Activated naive CD8-positive, alpha-beta T cell treated with anti-CD3 and anti-CD28 coated beads, Interleukin-2, amount 50 U/mL, for 24 hours (primary cell): ENCODE measurements at regions not wholly inside any gene's neighbourhood (a gene's known extent, or its start where the extent isn't known, plus 50 kb on each side); places are given as distances from the start of the nearest gene placed in this dataset.

ENCODE experiments used
- ATAC-seq: fragments of 150-1000 bp; cut with Tn5 transposase; one replicate; pipeline ENCODE4 v1.10.0; 2021
- DNase-seq: peaks from one replicate; pipeline ENCODE4 v3.0.0; 2021
- H3K27ac Mint-ChIP-seq: one replicate; pipeline ENCODE4 v1.8.0; 2021; ENCODE audit warnings: mild to moderate bottlenecking, mixed read lengths
- H3K27me3 Mint-ChIP-seq: one replicate; pipeline ENCODE4 v1.8.0; 2021; ENCODE audit warnings: mixed read lengths
- H3K36me3 Mint-ChIP-seq: one replicate; pipeline ENCODE4 v1.8.0; 2021; ENCODE audit warnings: low read depth, mixed read lengths
- H3K4me1 Mint-ChIP-seq: one replicate; pipeline ENCODE4 v1.8.0; 2021; ENCODE audit warnings: mixed read lengths
- H3K4me3 Mint-ChIP-seq: one replicate; pipeline ENCODE4 v1.8.0; 2021; ENCODE audit warnings: mild to moderate bottlenecking, moderate library complexity, mixed read lengths
- H3K9me3 Mint-ChIP-seq: one replicate; pipeline ENCODE4 v1.8.0; 2021; ENCODE audit warnings: mixed read lengths

- Mint-ChIP-seq H3K36me3 (no peaks in the 10 kb centered on the region), H3K4me3 (no peak overlapping the region), H3K27ac (no peak overlapping the region), H3K9me3 (no peaks in the 10 kb centered on the region), H3K27me3 (peaks cover 13% of the 10 kb centered on the region), H3K4me1 (no peaks in the 10 kb centered on the region)
- ATAC-seq (no peak), DNase-seq (no peak)
Measured at GRCh38 chr1:63000508-63000907, 216.6 kb downstream of the ATG4C start.

GRCh38 chr1:63004868-63005267, 220.9 kb downstream of the ATG4C start:
- peaks cover 10% of the 10 kb centered on the region for H3K27me3 Mint-ChIP-seq
- ATAC-seq (no peak), DNase-seq (no peak)
- no peak overlapping the region for H3K4me3 Mint-ChIP-seq
- no peak overlapping the region for H3K27ac Mint-ChIP-seq
- H3K36me3 Mint-ChIP-seq, result no peaks in the 10 kb centered on the region
- no peaks in the 10 kb centered on the region for H3K9me3 Mint-ChIP-seq
- H3K4me1 Mint-ChIP-seq, result no peaks in the 10 kb centered on the region

- no peak for DNase-seq
Measured at GRCh38 chr1:63005812-63006211, 221.9 kb downstream of the ATG4C start.

GRCh38 chr1:63009421-63009820, 225.5 kb downstream of the ATG4C start:
- no peaks in the 10 kb centered on the region for H3K36me3 Mint-ChIP-seq
- DNase-seq (no peak), ATAC-seq (no peak)
- H3K4me3 Mint-ChIP-seq, result no peak overlapping the region
- H3K27me3 Mint-ChIP-seq, result peaks cover 3% of the 10 kb centered on the region
- H3K9me3 Mint-ChIP-seq, result no peaks in the 10 kb centered on the region
- H3K4me1 Mint-ChIP-seq, result no peaks in the 10 kb centered on the region
- no peak overlapping the region for H3K27ac Mint-ChIP-seq

More at GRCh38 chr1:63005812-63006211, 221.9 kb downstream of the ATG4C start:
- H3K27me3 Mint-ChIP-seq, result peaks cover 6% of the 10 kb centered on the region
- H3K36me3 Mint-ChIP-seq, result no peaks in the 10 kb centered on the region
- no peaks in the 10 kb centered on the region for H3K9me3 Mint-ChIP-seq
- H3K4me1 Mint-ChIP-seq, result no peaks in the 10 kb centered on the region
- no peak overlapping the region for H3K27ac Mint-ChIP-seq
- no peak overlapping the region for H3K4me3 Mint-ChIP-seq
- peak; percentile 43 for ATAC-seq

- ATAC-seq (no peak), DNase-seq (no peak)
- H3K36me3 Mint-ChIP-seq, result no peaks in the 10 kb centered on the region
- no peak overlapping the region for H3K27ac Mint-ChIP-seq
- no peaks in the 10 kb centered on the region for H3K9me3 Mint-ChIP-seq
- H3K4me3 Mint-ChIP-seq, result no peak overlapping the region
- peaks cover 3% of the 10 kb centered on the region for H3K27me3 Mint-ChIP-seq
- H3K4me1 Mint-ChIP-seq, result no peaks in the 10 kb centered on the region
Measured at GRCh38 chr1:63010913-63011660, 227.2 kb downstream of the ATG4C start.

GRCh38 chr1:63012339-63012738, 228.4 kb downstream of the ATG4C start:
- no peaks in the 10 kb centered on the region for H3K9me3 Mint-ChIP-seq
- no peak overlapping the region for H3K27ac Mint-ChIP-seq
- H3K27me3 Mint-ChIP-seq, result peaks cover 4% of the 10 kb centered on the region
- ATAC-seq (no peak), DNase-seq (no peak)
- H3K4me1 Mint-ChIP-seq, result no peaks in the 10 kb centered on the region
- H3K4me3 Mint-ChIP-seq, result no peak overlapping the region
- H3K36me3 Mint-ChIP-seq, result no peaks in the 10 kb centered on the region

- Mint-ChIP-seq H3K4me1 (no peaks in the 10 kb centered on the region), H3K4me3 (no peak overlapping the region), H3K36me3 (no peaks in the 10 kb centered on the region), H3K9me3 (no peaks in the 10 kb centered on the region), H3K27ac (no peak overlapping the region), H3K27me3 (peaks cover 4% of the 10 kb centered on the region)
- no peak for ATAC-seq
- DNase-seq, result no peak
Measured at GRCh38 chr1:63014267-63014666, 230.3 kb downstream of the ATG4C start.

GRCh38 chr1:63022319-63022718, 238.4 kb downstream of the ATG4C start:
- DNase-seq (no peak), ATAC-seq (no peak)
- Mint-ChIP-seq H3K4me1 (no peaks in the 10 kb centered on the region), H3K9me3 (no peaks in the 10 kb centered on the region), H3K36me3 (no peaks in the 10 kb centered on the region), H3K4me3 (no peak overlapping the region), H3K27ac (no peak overlapping the region), H3K27me3 (peaks cover 6% of the 10 kb centered on the region)

- no peak for ATAC-seq
- Mint-ChIP-seq H3K4me3 (no peak overlapping the region), H3K36me3 (no peaks in the 10 kb centered on the region), H3K27me3 (peaks cover 7% of the 10 kb centered on the region), H3K9me3 (no peaks in the 10 kb centered on the region), H3K27ac (no peak overlapping the region), H3K4me1 (no peaks in the 10 kb centered on the region)
- no peak for DNase-seq
Measured at GRCh38 chr1:63023171-63023570, 239.2 kb downstream of the ATG4C start.

GRCh38 chr1:63023637-63024036, 239.7 kb downstream of the ATG4C start:
- H3K9me3 Mint-ChIP-seq, result no peaks in the 10 kb centered on the region
- no peaks in the 10 kb centered on the region for H3K36me3 Mint-ChIP-seq
- no peaks in the 10 kb centered on the region for H3K4me1 Mint-ChIP-seq
- ATAC-seq (no peak), DNase-seq (no peak)
- peaks cover 9% of the 10 kb centered on the region for H3K27me3 Mint-ChIP-seq
- H3K27ac Mint-ChIP-seq, result no peak overlapping the region
- no peak overlapping the region for H3K4me3 Mint-ChIP-seq

- no peak for ATAC-seq
- DNase-seq, result no peak
- H3K4me3 Mint-ChIP-seq, result no peak overlapping the region
- no peaks in the 10 kb centered on the region for H3K4me1 Mint-ChIP-seq
- peaks cover 9% of the 10 kb centered on the region for H3K27me3 Mint-ChIP-seq
- H3K9me3 Mint-ChIP-seq, result no peaks in the 10 kb centered on the region
- H3K27ac Mint-ChIP-seq, result no peak overlapping the region
- H3K36me3 Mint-ChIP-seq, result no peaks in the 10 kb centered on the region
Measured at GRCh38 chr1:63024132-63024531, 240.2 kb downstream of the ATG4C start.

- Mint-ChIP-seq H3K27me3 (peaks cover 9% of the 10 kb centered on the region), H3K4me3 (no peak overlapping the region), H3K9me3 (no peaks in the 10 kb centered on the region), H3K4me1 (no peaks in the 10 kb centered on the region), H3K36me3 (no peaks in the 10 kb centered on the region), H3K27ac (no peak overlapping the region)
- ATAC-seq (no peak), DNase-seq (no peak)
Measured at GRCh38 chr1:63027176-63027575, 243.2 kb downstream of the ATG4C start.

GRCh38 chr1:63032171-63032570, 248.2 kb downstream of the ATG4C start:
- ATAC-seq, result no peak
- peaks cover 5% of the 10 kb centered on the region for H3K9me3 Mint-ChIP-seq
- H3K4me3 Mint-ChIP-seq, result no peak overlapping the region
- peaks cover 3% of the 10 kb centered on the region for H3K27me3 Mint-ChIP-seq
- no peaks in the 10 kb centered on the region for H3K36me3 Mint-ChIP-seq
- no peak overlapping the region for H3K27ac Mint-ChIP-seq
- DNase-seq, result no peak
- no peaks in the 10 kb centered on the region for H3K4me1 Mint-ChIP-seq

GRCh38 chr1:63033211-63033610, 249.3 kb downstream of the ATG4C start:
- Mint-ChIP-seq H3K27ac (no peak overlapping the region), H3K27me3 (peaks cover 5% of the 10 kb centered on the region), H3K4me3 (no peak overlapping the region), H3K9me3 (peaks cover 5% of the 10 kb centered on the region), H3K36me3 (no peaks in the 10 kb centered on the region), H3K4me1 (no peaks in the 10 kb centered on the region)
- ATAC-seq (no peak), DNase-seq (no peak)

- H3K4me1 Mint-ChIP-seq, result no peaks in the 10 kb centered on the region
- peaks cover 4% of the 10 kb centered on the region for H3K27me3 Mint-ChIP-seq
- H3K36me3 Mint-ChIP-seq, result no peaks in the 10 kb centered on the region
- no peak overlapping the region for H3K4me3 Mint-ChIP-seq
- no peak overlapping the region for H3K27ac Mint-ChIP-seq
- H3K9me3 Mint-ChIP-seq, result peaks cover 5% of the 10 kb centered on the region
- DNase-seq, result no peak
- ATAC-seq, result no peak
Measured at GRCh38 chr1:63034256-63034655, 250.3 kb downstream of the ATG4C start.

- ATAC-seq (no peak), DNase-seq (no peak)
- H3K27me3 Mint-ChIP-seq, result peaks cover 4% of the 10 kb centered on the region
- H3K4me3 Mint-ChIP-seq, result no peak overlapping the region
- H3K9me3 Mint-ChIP-seq, result peaks cover 5% of the 10 kb centered on the region
- no peaks in the 10 kb centered on the region for H3K36me3 Mint-ChIP-seq
- H3K27ac Mint-ChIP-seq, result no peak overlapping the region
- no peaks in the 10 kb centered on the region for H3K4me1 Mint-ChIP-seq
Measured at GRCh38 chr1:63038586-63038985, 254.7 kb downstream of the ATG4C start.
